GM23248 (cell line): ENCODE measurements at regions not wholly inside any gene's neighbourhood (a gene's known extent, or its start where the extent isn't known, plus 50 kb on each side); places are given as distances from the start of the nearest gene placed in this dataset.

ENCODE experiments used
- DNase-seq: peaks from one replicate; pipeline ENCODE4 v3.0.0-alpha.2; 2015
- H2AFZ ChIP-seq: fragments of 200-600 bp; sonication (generic); 2 replicates; pipeline ENCODE4 v1.6.1; 2016; ENCODE audit warnings: antibody characterized with exemption
- H3F3A ChIP-seq: fragments of 200-600 bp; sonication (generic); 2 replicates; pipeline ENCODE4 v1.6.1; 2016; ENCODE audit warnings: mild to moderate bottlenecking, antibody characterized with exemption, mixed run types; ENCODE audit not compliant: insufficient read depth
- H3K27ac ChIP-seq: fragments of 200-600 bp; sonication (generic); 2 replicates; pipeline ENCODE4 v1.5.1; 2016; ENCODE audit warnings: mild to moderate bottlenecking
- H3K27me3 ChIP-seq: fragments of 200-600 bp; sonication (generic); replicated peaks from 2 replicates; pipeline ENCODE4 v1.6.1; 2016; ENCODE audit warnings: mild to moderate bottlenecking; ENCODE audit not compliant: insufficient read depth
- H3K36me3 ChIP-seq: fragments of 200-600 bp; sonication (generic); 2 replicates; pipeline ENCODE4 v1.6.1; 2016; ENCODE audit warnings: low read depth, mild to moderate bottlenecking
- H3K4me1 ChIP-seq: fragments of 200-600 bp; sonication (generic); 2 replicates; pipeline ENCODE4 v1.6.1; 2016; ENCODE audit warnings: mild to moderate bottlenecking; ENCODE audit not compliant: insufficient read depth
- H3K4me2 ChIP-seq: fragments of 200-600 bp; sonication (generic); one replicate; pipeline ENCODE4 v1.6.1; 2016; ENCODE audit warnings: mild to moderate bottlenecking; ENCODE audit not compliant: unreplicated experiment
- H3K4me3 ChIP-seq: fragments of 200-600 bp; sonication (generic); 2 replicates; pipeline ENCODE4 v1.5.1; 2016; ENCODE audit warnings: mild to moderate bottlenecking
- H3K79me2 ChIP-seq: fragments of 200-600 bp; sonication (generic); 2 replicates; pipeline ENCODE4 v1.6.1; 2016; ENCODE audit warnings: mild to moderate bottlenecking; ENCODE audit not compliant: insufficient read depth
- H3K9ac ChIP-seq: fragments of 200-600 bp; sonication (generic); 2 replicates; pipeline ENCODE4 v1.6.1; 2016; ENCODE audit warnings: mild to moderate bottlenecking
- H3K9me2 ChIP-seq: fragments of 200-600 bp; sonication (generic); 2 replicates; pipeline ENCODE4 v1.6.1; 2016; ENCODE audit warnings: mixed run types, mild to moderate bottlenecking, moderate library complexity; ENCODE audit not compliant: insufficient read depth
- H3K9me3 ChIP-seq: fragments of 200-600 bp; sonication (generic); one replicate; pipeline ENCODE4 v1.6.1; 2017; ENCODE audit warnings: low read depth
- H4K20me1 ChIP-seq: fragments of 200-600 bp; sonication (generic); 2 replicates; pipeline ENCODE4 v1.6.0; 2016; ENCODE audit not compliant: insufficient read depth
- EZH2 ChIP-seq: fragments of 200-600 bp; sonication (generic); IDR thresholded peaks from 2 replicates; pipeline ENCODE4 v1.6.1; 2018; ENCODE audit warnings: antibody characterized with exemption, mild to moderate bottlenecking; ENCODE audit not compliant: insufficient read depth, poor library complexity, severe bottlenecking
- EZH2phosphoT487 ChIP-seq: fragments of 200-600 bp; sonication (generic); IDR thresholded peaks from 2 replicates; pipeline ENCODE4 v1.6.1; 2018; ENCODE audit warnings: antibody characterized with exemption, moderate library complexity, mild to moderate bottlenecking, low read depth; ENCODE audit not compliant: insufficient read depth
- WGBS, 2 experiments: methylation state at CpG; one replicate each; pipeline ENCODE4 v1.1.6; 2015 to 2017; ENCODE audit warnings: low lambda C conversion rate in 2 of 2, low coverage in 1 of 2; ENCODE audit errors: missing lambda C conversion rate in 2 of 2; 5-methylcytosine and 5-hydroxymethylcytosine counted together
- in situ Hi-C: fragments of 300-500 bp; cut with MboI; formaldehyde crosslinking; loops from 2 replicates; pipeline ENCODE4 v1.15.0; 2020

DNA sequence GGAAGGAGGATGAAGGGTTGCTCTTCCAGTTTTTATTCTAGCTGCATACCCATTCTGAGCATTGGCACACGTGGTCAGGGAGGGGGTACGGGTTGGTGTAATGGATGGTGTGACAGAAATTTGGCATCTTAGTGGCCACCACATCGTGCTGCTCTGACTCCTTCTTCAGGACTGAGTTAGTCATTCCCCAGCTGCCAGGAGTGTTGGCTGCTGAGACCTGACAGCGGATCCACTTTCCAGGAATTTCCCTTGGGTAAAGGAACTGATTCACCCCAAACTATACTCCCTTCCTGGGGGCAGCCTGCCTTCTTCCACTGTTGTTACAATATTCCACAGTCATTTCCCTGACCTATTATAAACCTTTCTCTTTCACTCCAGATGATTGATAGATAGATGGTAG, 595.5 kb upstream of the KLHL1 start:
- Histone ChIP-seq H3K4me1 (no peaks in the 10 kb centered on the region), H3K79me2 (no peaks in the 10 kb centered on the region), H3K36me3 (no peaks in the 10 kb centered on the region), H3K9me3 (no peaks in the 10 kb centered on the region), H4K20me1 (no peaks in the 10 kb centered on the region), H2AFZ (no peak overlapping the region), H3F3A (no peaks in the 10 kb centered on the region), H3K4me3 (no peak overlapping the region), H3K27ac (no peak overlapping the region), H3K27me3 (no peaks in the 10 kb centered on the region), H3K9me2 (no peaks in the 10 kb centered on the region), H3K9ac (no peak overlapping the region), H3K4me2 (no peak overlapping the region)
- in situ Hi-C loops, result no loop called here
- DNase-seq, result no peak
- no peak for TF ChIP-seq EZH2
- no peak for TF ChIP-seq EZH2phosphoT487
- 11 to 14% methylated on average over 4 of the region's 4 CpGs for WGBS, 2 experiments

DNA sequence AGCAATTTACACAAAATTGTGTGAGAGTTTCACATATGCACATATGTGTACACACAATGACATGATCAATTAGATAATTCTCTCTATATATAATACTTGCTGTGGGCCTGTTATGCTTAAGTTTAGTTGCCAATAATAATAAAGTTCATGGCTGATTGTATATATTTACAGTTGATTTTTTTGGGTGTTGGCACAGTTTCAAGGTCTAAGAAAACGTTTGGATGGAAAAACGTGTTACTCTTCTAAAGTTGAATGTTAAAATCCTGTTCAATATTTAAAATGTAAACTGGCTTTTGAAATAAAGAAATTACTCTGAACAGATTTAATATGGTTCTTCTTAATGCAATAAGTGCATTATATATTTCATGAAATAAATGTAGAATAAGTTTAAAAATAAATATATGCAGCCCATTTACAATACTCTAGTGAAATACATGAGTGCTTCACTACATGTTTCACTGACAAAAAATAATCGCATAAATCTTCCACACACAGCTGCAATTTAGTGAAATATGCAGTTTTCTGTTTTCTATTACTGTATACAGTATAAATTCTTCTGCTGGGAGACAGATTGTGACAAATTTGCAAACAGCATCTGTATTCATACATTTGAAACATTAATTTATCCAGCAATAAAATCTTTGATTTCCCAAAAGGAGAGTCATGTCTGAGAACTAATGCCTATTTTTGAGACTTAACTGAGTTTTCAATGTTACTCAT, 586.9 kb upstream of the KLHL1 start:
- in situ Hi-C loops, result no loop called here
- WGBS, 2 experiments, result 1% methylated on average over 3 of the region's 3 CpGs
- Histone ChIP-seq H3K9me2 (no peaks in the 10 kb centered on the region), H4K20me1 (no peaks in the 10 kb centered on the region), H3K4me3 (no peak overlapping the region), H3K4me1 (no peaks in the 10 kb centered on the region), H3K9ac (no peak overlapping the region), H3K79me2 (no peaks in the 10 kb centered on the region), H2AFZ (no peak overlapping the region), H3F3A (no peaks in the 10 kb centered on the region), H3K4me2 (no peak overlapping the region), H3K27me3 (no peaks in the 10 kb centered on the region), H3K9me3 (no peaks in the 10 kb centered on the region), H3K36me3 (no peaks in the 10 kb centered on the region), H3K27ac (no peak overlapping the region)
- TF ChIP-seq EZH2, result no peak
- no peak for TF ChIP-seq EZH2phosphoT487
- no peak for DNase-seq

DNA sequence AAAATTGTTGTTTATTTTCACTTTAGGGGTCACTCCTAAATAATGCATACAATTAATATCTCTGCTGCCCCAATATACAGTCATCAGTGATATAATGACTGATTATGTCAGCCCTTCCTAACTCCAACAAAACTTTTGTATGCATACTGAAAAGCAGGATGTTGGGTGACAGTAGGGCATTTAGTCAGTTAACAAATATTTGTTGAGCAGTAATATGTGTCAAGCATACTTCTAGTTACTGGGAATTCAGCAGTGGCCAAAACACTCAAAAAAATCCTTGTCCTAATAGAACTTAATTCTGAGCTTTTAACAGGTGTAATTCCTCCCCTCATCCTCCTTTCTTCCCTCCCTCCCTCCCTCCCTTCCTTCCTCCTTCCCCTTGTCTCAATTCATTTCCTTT, 560.7 kb upstream of the KLHL1 start:
- H3K9me2 ChIP-seq, result no peaks in the 10 kb centered on the region
- H3F3A ChIP-seq, result no peaks in the 10 kb centered on the region
- no peaks in the 10 kb centered on the region for H3K27me3 ChIP-seq
- H3K4me2 ChIP-seq, result no peak overlapping the region
- H4K20me1 ChIP-seq, result no peaks in the 10 kb centered on the region
- H2AFZ ChIP-seq, result no peak overlapping the region
- in situ Hi-C loops, result no loop called here
- DNase-seq, result no peak
- H3K4me3 ChIP-seq, result no peak overlapping the region
- no peaks in the 10 kb centered on the region for H3K79me2 ChIP-seq
- H3K9ac ChIP-seq, result no peak overlapping the region
- H3K27ac ChIP-seq, result no peak overlapping the region
- no peaks in the 10 kb centered on the region for H3K9me3 ChIP-seq
- no peak for TF ChIP-seq EZH2
- TF ChIP-seq EZH2phosphoT487, result no peak
- H3K4me1 ChIP-seq, result no peaks in the 10 kb centered on the region
- no peaks in the 10 kb centered on the region for H3K36me3 ChIP-seq

DNA sequence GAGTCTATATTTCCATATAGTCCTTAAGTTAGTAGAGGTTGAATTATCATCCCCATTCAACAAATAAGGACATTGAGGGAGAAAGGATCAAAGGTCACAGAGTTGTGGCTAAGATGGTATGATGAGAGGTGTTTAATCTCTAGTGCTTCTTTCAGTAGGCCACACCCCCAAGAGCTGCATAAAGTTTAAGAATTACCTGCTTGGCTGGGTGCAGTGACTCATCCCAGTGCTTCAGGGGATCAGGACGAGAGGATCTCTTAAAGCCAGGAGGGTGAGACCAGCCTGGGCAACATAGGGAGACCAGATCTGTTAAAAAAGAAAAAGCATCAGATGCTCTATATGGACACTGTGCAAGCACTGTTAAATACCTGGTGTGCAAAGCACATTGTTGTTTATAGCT, 560.0 kb upstream of the KLHL1 start:
- no peak overlapping the region for H2AFZ ChIP-seq
- H3K4me2 ChIP-seq, result no peak overlapping the region
- no peaks in the 10 kb centered on the region for H3K27me3 ChIP-seq
- no peak overlapping the region for H3K4me3 ChIP-seq
- H3K79me2 ChIP-seq, result no peaks in the 10 kb centered on the region
- H3K9ac ChIP-seq, result no peak overlapping the region
- TF ChIP-seq EZH2phosphoT487, result no peak
- TF ChIP-seq EZH2, result no peak
- no peaks in the 10 kb centered on the region for H3K9me2 ChIP-seq
- no peaks in the 10 kb centered on the region for H3K4me1 ChIP-seq
- in situ Hi-C loops, result no loop called here
- DNase-seq, result no peak
- H3K36me3 ChIP-seq, result no peaks in the 10 kb centered on the region
- WGBS, 2 experiments, result 9 to 13% methylated on average over 1 of the region's 1 CpG
- H4K20me1 ChIP-seq, result no peaks in the 10 kb centered on the region
- H3K27ac ChIP-seq, result no peak overlapping the region
- H3F3A ChIP-seq, result no peaks in the 10 kb centered on the region
- no peaks in the 10 kb centered on the region for H3K9me3 ChIP-seq
